H1 (cell line): ENCODE measurements at regions not wholly inside any gene's neighbourhood (a gene's known extent, or its start where the extent isn't known, plus 50 kb on each side); places are given as distances from the start of the nearest gene placed in this dataset.

Experiments
- CBX8 ChIP-seq: fragments of 300-800, 300-1000 bp; sonication (generic); IDR thresholded peaks from 2 replicates; pipeline ENCODE4 v1.7.1; 2016; ENCODE audit warnings: low read depth, low read length, borderline replicate concordance
- E2F6 ChIP-seq: IDR thresholded peaks from 2 replicates; pipeline ENCODE4 v1.6.1; 2012; ENCODE audit warnings: inconsistent platforms
- HDAC2 ChIP-seq, 2 experiments: fragments of 300-600 bp in 1 of 2; sonication (generic) in 1 of 2; IDR thresholded peaks; 2 replicates each; pipeline ENCODE4 v1.6.1; 2011 to 2012; ENCODE audit warnings: low read depth in 2 of 2, low read length in 2 of 2, mild to moderate bottlenecking in 2 of 2, moderate library complexity in 2 of 2, borderline replicate concordance in 1 of 2, inconsistent platforms in 1 of 2
- JUN ChIP-seq: IDR thresholded peaks from 2 replicates; pipeline ENCODE4 v1.6.1; 2011; ENCODE audit warnings: low read depth, mild to moderate bottlenecking, improper control_type of control experiment, low read length
- KDM1A ChIP-seq: fragments of 200-600, 300-600 bp; sonication (generic); IDR thresholded peaks from 2 replicates; pipeline ENCODE4 v1.7.1; 2016; ENCODE audit warnings: mild to moderate bottlenecking, low read length, borderline replicate concordance
- SIN3A ChIP-seq, 2 experiments: IDR thresholded peaks in 1 of 2; conservative IDR thresholded peaks in 1 of 2; 2 replicates each; pipeline ENCODE4 v1.6.1; 2011 to 2012; ENCODE audit warnings: low read length in 2 of 2, improper control_type of control experiment in 1 of 2, low read depth in 1 of 2, mild to moderate bottlenecking in 1 of 2
- USF2 ChIP-seq: IDR thresholded peaks from 2 replicates; pipeline ENCODE4 v1.6.1; 2011; ENCODE audit warnings: low read length, improper control_type of control experiment

GRCh38 chr22:47328550-47329243 is 566.2 kb downstream of the TBC1D22A start (continued):
- TF ChIP-seq E2F6 (no peak), KDM1A (no peak), USF2 (no peak), CBX8 (no peak), SIN3A (conservative IDR thresholded peaks at IDR 0.05 in 1 of 2, IDR thresholded peaks at IDR 0.05 in 1 of 2; ENCODE audit: low read depth in 1 of 2, low read length in 2 of 2) (no peak), JUN (no peak), HDAC2 (IDR thresholded peaks at IDR 0.05; ENCODE audit: borderline replicate concordance in 1 of 2, low read depth in 2 of 2, low read length in 2 of 2) (no peak)
